GM21515 (cell line): ENCODE measurements at regions not wholly inside any gene's neighbourhood (a gene's known extent, or its start where the extent isn't known, plus 50 kb on each side); places are given as distances from the start of the nearest gene placed in this dataset.
"Not testable (repeated sequence)": the region's sequence is repeated elsewhere in the genome, so short reads cannot be mapped to it uniquely, and the experiment has no call there.

Source experiments
- ATAC-seq: cut with Tn5 transposase; IDR thresholded peaks from one replicate; pipeline ENCODE4 v1.9.1; 2021; ENCODE audit not compliant: unreplicated experiment

DNA sequence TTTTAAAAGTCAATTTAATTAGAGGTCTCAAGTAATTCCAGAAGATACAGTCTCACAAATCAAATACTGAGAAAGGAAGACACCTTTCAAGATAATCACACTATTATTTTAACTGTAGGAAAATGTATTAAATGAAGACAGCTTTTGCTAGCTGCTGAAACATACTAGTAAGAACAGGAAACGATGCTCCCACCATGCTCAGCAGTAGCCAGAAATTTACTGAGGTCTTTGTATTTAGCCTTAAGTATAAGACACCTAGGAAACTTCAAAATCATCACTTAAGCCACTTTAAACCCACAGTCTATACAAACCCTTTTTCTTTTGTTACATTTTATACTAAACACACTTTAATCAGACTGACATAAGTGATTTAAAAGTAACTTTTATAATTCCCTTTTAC lies 72.7 kb upstream of the NPIPB12 start:
- not testable (repeated sequence) for ATAC-seq

GRCh38 chr16:29581764-29582163 lies 75.6 kb upstream of the NPIPB12 start:
- not testable (repeated sequence) for ATAC-seq

GRCh38 chr16:29591919-29592318 lies 71.1 kb upstream of the SPN start:
- ATAC-seq = not testable (repeated sequence)

GRCh38 chr16:29594269-29594925 lies 68.7 kb upstream of the SPN start:
- peak; percentile 42 for ATAC-seq

DNA sequence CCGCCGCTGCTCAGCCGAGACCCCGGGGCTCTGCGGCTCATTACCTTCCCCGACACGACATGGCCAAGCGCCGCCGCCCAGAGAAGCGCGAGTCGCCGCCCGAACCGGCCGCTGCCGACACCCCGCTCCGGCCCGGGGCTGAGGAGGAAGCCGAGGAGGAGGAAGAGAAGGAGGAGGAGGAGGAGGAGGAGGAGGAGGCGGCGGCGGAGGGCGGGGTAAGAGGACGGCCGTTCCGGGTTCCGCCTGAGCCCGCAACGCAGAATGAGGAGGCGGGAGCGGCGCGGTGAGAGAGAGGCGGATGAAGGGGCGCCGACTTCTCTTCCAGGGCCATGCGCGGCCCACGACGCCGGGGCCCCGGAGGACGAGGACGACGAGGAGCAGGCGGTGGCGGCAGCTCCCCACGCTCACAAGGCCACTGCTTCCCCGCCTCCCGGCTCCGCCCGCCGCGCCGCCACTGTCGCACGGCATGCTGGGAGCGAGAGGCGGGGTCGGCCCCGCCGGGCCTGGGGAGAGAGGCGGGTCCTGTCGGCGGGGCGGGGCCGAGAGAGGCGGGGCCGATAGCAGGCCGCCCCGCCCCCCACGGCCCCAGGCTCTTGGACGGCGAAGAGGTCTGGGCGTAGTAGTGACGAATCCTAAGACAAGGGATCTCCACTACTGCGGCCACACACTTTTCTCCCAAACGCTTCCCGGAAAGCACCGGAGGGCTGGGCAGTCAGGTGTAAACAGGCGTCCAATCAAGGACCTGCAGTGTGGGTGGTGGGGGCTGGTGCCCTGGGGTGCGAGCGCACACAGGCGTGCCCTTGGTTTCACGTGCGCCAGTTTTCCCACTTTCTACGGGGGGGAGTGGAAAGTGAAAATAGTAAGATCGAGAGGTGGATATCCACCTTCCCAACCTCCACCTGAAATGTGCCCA lies 67.9 kb upstream of the SPN start:
- peak; percentile 63 for ATAC-seq

- not testable (repeated sequence) for ATAC-seq
Observed at GRCh38 chr16:29597030-29597429, 66.0 kb upstream of the SPN start.

DNA sequence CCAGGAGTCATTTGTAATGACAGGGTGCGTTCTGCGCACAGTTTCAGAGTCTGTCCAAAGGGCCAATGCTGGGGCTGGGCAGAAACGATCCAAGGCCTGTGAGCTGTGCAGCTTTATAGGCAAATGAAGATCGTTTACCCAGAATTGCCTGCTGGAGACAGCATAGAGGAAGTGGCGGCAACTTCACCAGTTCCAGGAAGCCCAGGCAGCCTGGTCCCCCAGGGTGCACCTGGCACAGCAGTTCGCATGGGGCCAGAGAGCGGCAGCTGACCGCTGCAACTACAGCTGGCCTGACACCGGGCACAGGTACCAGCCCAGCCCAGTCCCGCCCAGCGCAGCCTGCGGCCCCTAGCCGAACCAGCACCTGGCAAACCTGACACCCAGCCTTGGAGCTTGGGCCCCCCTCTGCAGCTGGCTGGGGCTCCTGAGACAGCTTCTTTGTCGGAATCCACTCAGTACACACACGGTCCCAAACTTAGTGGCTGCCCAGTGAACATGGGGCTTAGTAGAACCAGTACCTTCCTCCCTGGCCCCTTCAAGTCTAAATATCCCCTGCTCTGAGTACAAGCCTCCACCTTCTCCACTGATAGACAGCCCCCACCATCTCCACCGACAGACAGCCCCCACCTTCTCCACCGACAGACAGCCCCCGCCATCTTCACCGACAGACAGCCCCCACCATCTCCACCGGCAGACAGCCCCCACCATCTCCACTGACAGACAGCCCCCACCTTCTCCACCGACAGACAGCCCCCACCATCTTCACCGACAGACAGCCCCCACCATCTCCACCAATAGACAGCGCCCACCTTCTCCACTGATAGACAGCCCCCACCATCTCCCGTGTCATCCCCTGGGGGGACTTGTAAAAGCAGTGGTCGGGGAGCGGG lies 62.7 kb upstream of the SPN start:
- not testable (repeated sequence) for ATAC-seq

GRCh38 chr16:29602247-29602625 lies 60.8 kb upstream of the SPN start:
- ATAC-seq = not testable (repeated sequence)

DNA sequence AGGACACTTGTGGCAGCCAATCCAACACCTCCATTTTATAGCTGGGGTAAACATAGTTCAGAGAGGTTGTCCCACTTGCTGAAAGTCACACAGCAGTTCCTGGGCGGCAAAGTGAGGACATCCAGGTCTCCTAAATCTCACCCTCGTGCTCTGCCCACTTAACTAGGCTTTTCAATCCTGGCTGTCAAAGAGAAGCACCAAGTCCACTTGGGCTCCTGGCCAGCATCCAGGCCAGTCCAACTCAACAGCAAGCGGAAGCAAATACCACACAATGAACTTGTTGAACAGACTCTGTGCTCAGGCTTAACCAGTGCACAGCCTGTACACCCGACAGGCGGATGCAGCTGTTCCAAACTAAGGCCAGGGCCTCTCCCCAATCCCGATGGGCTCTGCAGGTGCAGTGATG lies 60.4 kb upstream of the SPN start:
- not testable (repeated sequence) for ATAC-seq

DNA sequence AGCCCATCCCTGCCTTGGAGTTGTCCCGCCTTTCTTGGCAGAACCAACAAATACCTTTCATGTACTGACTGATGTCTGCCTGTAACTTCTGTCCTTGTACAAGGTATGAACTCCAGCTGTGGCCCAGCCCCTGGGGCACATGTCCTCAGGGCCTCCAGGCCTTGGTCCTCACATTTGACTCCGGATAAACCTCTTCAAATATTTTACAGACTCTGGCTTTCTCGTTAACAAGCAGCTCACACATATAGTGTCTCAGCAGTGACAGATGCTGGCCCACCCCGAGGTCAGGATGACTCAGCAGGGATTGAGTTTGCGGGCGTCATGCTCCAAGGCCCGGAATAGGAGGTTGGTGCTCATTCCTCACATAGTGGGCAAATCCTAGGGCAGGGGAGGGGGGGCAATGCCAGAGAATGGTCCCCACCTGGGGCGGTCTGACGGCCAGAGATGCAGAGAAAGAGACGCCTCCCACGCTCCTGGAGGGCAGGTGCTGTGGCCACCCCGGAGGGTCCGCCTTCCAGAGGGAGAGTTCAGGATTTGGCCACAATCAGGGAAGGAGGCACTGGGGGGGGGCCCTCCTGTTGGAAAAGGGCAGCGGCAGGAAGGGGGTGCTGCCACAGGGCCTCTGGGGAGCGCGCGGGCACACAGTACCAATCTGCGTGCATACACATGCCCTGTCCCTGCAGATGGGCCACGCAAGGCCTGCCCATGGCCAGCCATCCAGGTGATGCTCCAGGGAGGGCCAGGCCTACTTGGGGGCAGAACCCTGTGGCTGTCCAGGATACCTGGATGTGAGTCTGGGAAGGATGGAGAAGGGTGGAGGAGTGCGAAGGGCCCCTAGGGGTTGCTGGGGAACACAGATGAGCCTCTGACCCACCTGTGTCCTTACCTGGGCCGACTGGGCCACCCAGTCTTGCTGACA lies 58.2 kb upstream of the SPN start:
- ATAC-seq = not testable (repeated sequence)

GRCh38 chr16:29605593-29606205 lies 57.3 kb upstream of the SPN start:
- not testable (repeated sequence) for ATAC-seq

- ATAC-seq = not testable (repeated sequence)
Observed at GRCh38 chr16:29606669-29607427, 56.2 kb upstream of the SPN start.

- ATAC-seq = not testable (repeated sequence)
Observed at GRCh38 chr16:29607428-29607823, 55.6 kb upstream of the SPN start.

DNA sequence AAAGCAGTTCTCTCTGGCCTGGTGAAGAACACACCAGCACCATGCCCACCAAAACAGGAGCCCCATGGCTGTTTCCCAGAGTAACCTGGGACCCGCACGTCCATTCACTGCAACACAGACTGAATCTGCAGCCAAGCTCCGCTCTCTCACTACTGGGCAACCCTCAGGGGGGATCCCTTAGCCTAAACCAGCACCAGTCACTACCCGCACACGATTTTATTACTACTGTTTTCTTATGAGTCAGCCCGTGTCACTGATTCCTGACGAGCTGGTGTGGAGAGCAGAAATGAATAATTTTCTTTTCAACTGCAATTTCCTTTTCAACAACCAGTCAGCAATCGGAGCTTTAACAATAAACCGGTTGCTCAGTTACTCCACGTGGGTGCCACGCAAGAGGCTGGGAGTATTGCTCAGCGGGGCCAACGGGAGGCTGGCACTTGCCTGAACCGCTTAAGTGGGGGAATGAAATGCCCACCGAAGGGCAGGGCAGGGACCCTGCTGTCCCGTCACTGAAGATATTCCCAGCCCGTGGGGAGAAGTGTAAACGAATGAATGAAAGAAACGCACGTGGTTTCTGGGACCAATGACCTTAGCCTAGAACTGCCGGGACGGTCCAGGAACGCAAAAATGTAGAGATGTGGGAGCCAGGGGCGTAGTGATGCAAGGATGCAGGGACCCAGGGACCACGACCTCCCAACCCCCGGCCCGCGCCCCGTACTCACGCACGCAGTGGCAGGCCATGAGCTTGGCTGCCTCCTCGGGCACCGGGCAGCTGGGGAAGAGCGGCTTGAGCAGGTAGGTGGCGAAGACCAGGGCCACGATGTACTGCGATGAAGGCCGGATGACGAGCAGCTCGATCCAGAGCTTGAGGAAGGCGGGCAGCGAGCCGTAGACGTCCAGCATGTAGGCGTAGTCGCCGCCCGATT lies 50.4 kb upstream of the SPN start:
- peak; percentile 26 for ATAC-seq
